ENCODE measurements at regions not wholly inside any gene's neighbourhood (a gene's known extent, or its start where the extent isn't known, plus 50 kb on each side); places are given as distances from the start of the nearest gene placed in this dataset.
"Not testable (repeated sequence)": the region's sequence is repeated elsewhere in the genome, so short reads cannot be mapped to it uniquely, and the experiment has no call there.

GRCh38 chr20:25868650-25868979, 172.0 kb upstream of the ZNF337 start:
- not testable (repeated sequence) for TF ChIP-seq CTCF (IDR thresholded peaks at IDR 0.05; ENCODE audit: low read depth, low read length, poor library complexity, severe bottlenecking); EZH2phosphoT487 (IDR thresholded peaks at IDR 0.05; ENCODE audit: borderline replicate concordance, low read length)
